GM21737 (cell line): ENCODE measurements at regions not wholly inside any gene's neighbourhood (a gene's known extent, or its start where the extent isn't known, plus 50 kb on each side); places are given as distances from the start of the nearest gene placed in this dataset.
"Not testable (repeated sequence)": the region's sequence is repeated elsewhere in the genome, so short reads cannot be mapped to it uniquely, and the experiment has no call there.

ENCODE experiments used
- ATAC-seq: cut with Tn5 transposase; IDR thresholded peaks from one replicate; pipeline ENCODE4 v1.9.1; 2021; ENCODE audit warnings: mild to moderate bottlenecking, moderate library complexity; ENCODE audit not compliant: unreplicated experiment

GRCh38 chr2:75833386-75833785, 122.7 kb upstream of the GCFC2 start:
- ATAC-seq = no peak

DNA sequence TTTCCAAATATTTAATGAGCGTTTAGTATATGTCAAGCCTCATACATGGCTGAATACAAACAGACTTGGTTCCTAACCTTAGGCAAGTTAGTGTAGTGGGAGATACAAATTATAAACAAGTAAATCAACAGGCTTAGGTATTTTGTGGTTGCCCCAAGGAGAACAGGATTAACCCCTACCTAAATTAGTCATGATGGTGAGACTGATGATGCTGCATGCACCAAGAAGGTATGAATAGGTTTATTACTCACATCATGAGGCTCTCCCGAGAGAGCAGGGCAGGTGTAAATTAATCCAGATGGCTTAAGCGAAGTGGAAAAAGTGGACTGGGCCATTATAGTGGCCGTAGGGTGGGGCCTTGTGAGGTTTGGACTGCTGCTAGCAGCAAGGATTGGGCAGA, 118.1 kb upstream of the GCFC2 start:
- no peak for ATAC-seq

GRCh38 chr2:75823515-75823914, 112.8 kb upstream of the GCFC2 start:
- not testable (repeated sequence) for ATAC-seq

DNA sequence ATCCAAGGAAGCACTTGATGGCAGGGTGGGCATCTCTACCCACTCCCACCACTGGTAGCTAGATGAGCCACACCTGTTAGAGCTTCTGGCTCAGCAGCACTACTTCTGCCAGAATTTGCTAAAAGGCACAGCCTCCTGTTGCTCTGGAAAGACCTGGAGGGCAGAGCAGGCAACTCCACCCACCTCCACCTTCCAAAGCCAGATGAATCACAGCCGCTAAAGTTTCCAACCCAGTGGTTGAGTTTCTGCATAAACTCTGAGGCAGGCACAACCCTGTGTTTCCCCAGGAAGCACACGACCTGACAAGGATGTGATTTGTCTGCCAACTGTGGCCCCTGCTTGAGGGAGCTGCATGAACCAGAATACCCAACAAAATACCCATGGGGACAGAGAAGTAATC, 111.6 kb upstream of the GCFC2 start:
- ATAC-seq = no peak

DNA sequence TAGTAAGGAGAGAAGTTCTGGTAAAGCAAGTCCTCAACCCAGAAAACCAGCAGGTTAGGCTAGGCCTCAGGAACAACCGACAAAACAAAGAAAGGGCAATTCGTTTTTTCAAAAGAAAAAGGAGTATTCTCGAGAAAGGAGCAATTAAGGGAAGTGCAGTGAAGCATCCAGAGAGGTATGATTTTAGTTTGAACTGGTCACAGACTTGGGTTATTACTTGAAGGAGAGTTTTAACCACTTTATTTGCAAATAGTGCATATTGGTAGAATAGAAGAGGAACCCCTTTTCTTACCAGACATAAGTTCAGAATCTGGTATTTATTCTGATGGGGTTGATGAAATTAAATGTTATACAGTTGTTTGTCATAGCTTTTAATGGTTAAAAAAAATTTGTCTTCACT, 110.0 kb upstream of the GCFC2 start:
- ATAC-seq = no peak

DNA sequence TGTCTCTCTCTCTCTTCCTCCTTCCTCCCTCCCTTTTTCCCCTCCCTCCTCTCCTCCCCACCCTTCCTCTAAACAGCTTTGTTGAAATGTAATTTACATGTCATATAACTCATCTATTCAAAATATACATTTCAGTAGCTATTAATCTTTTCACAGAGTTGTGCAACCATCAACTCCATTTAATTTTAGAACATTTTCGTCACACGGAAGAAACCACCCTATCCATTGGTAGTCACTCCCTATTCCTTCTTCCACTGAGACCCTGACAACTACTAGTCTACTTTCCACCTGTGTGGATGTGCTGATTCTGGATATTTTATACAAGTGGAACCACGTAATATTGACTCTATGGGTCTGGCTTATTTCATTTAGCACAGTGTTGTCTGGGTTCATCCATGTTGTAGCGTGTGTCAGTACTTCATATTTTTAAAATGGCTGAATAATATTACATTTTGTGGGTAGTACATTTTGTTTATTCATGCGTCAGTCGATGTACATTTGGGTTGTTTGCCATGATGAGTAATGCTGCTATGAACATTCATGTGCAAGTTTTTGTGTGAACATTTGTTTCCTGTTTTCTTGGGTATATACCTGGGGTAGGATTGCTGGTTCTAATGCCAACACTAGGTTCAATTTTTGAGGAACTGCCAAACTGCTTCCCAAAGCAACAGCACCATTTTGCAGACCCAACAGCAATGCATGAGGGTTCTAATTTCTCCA, 100.1 kb upstream of the GCFC2 start:
- ATAC-seq = no peak

DNA sequence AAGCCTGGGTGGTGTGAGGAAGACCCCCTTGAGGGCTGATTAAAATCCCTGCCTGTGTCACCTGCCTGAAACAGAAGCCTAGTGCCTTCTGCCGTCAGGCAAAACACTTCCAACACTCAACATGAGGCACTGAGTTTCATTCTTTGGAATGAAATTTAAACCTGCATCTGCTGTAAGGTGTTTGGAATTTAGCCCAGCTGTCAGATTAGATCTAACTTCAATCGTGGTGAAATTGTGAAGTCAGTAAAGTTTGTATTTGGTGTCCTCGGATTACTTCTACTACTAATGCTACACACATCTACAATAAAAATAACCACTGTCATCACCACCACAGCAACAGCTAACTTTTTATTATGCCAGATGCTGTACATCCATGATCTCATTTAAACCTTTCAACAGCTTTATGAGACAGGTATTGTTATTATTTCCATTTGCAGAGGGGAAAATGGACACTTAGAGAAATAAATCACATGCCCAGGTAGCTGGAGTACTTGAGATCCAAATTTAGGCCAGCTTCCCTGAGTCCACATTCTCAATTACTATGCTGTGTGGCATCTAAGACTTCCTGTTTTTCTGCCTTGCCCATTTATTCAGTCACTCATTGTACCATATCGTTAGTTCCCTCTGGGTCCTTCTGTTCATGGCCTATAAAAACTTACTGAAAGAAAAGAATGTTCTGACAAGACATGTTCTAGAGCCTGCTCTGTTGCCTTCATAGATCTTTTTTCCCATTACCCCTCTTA, 98.2 kb upstream of the GCFC2 start:
- ATAC-seq = no peak

- ATAC-seq = no peak
Measured at GRCh38 chr2:75807992-75808391, 97.3 kb upstream of the GCFC2 start.

GRCh38 chr2:75801234-75801982, 90.7 kb upstream of the GCFC2 start:
- ATAC-seq = peak; percentile 48

- ATAC-seq = peak; percentile 63
Measured at GRCh38 chr2:75800456-75800855, 89.7 kb upstream of the GCFC2 start.

GRCh38 chr2:75799859-75800258, 89.1 kb upstream of the GCFC2 start:
- peak; percentile 28 for ATAC-seq

- ATAC-seq = no peak
Measured at GRCh38 chr2:75798569-75798968, 87.9 kb upstream of the GCFC2 start.

DNA sequence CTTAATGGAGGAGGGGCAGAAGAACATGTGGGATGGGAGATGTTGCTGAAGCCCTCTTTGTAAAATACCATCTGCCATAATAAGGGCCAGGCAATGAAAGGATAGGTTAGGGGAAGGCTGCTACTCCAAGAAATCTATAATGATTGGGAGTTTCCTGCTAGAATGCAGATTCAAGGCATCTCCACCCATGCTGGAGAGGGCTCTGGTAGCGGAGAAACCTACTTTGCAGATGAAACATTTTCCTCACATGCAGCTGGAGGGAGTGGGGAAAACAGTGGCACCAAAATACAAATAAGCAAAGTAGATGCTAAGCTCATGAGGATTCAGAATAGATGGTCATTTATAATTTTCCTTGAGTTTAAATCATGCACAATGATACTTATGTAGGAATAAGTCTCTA, 82.3 kb upstream of the GCFC2 start:
- ATAC-seq = no peak

DNA sequence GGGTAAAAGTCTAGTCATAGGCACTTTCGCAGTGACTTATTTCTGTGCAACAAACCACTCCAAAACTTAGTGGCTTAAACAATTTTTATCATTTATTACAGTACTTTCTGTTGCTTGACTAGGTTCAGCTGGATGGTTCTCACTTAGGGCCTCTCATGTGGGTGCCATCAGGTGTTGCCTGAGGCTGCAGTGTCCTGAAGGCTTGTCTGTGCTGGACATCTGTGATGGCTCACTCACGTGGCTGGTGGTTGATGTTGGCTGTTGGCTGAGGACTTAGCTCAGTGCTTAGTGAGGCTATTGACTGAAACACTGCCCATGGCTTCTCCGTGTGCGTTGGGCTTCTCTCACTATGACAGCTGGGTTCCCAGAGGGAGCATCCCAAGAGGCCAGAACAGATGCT, 81.4 kb upstream of the GCFC2 start:
- ATAC-seq = no peak

DNA sequence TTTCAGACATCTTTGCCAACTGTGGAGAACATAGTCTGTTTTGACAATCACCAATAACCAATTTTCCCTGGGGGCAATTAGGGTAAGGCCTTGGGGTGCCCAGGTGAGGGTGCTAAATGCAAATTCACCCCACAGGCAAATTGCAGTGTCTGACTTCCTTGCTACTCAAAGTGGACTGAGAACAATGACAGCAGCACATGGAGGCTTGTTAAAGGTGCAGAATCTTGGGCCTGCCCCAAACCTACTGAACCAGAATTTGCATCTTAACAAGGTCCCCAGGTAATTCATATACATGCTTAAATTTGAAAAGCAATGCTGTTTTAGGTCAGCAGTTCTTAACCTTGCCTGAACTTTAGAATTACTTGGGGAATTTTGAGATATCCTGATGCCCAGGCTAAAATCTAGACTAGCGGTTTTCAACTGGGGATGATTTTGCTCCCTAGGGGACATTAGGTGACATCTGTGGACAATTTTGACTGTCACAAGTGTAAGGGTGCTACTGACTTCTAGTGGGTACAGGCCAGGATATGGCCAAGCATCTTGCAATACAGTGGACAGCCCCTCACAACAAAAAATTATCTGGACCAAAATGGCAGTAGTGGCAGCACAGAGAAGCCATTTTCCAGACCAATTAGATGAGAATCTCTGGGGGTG, 80.2 kb upstream of the GCFC2 start:
- ATAC-seq = no peak

DNA sequence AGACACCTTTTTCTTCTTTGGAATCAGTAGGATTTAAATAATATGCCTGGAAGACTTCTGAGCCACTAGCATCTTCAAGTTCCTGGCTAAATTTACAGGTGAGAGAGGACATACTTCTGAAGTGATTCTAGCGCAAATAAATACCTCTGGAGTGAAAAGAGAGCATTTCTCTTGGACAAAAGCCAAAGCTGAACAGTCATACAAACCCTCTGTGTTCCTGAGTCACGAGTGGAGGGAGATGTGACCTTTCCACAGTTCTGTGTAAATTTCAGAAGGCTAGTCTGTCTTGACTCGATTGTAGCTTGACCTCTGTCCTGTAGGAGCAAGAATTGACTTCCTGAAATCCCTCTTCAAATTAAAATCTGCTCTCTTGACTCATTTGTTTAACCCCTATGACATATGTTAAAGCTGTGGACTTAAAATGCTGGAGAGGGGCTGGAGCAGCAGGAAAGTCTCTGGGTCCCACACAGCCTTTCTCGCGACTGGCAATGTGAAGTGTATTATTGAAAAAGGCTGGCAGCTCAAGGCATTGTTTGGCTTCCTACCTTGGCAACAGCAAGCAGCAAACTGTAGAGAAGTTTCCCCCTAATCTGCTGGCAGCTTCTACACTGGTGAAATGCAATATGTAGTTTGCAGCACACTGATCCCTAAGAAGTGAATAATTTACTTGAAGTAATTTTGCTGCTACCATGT, 79.6 kb upstream of the GCFC2 start:
- no peak for ATAC-seq

GRCh38 chr2:75788902-75789301, 78.2 kb upstream of the GCFC2 start:
- ATAC-seq = no peak

DNA sequence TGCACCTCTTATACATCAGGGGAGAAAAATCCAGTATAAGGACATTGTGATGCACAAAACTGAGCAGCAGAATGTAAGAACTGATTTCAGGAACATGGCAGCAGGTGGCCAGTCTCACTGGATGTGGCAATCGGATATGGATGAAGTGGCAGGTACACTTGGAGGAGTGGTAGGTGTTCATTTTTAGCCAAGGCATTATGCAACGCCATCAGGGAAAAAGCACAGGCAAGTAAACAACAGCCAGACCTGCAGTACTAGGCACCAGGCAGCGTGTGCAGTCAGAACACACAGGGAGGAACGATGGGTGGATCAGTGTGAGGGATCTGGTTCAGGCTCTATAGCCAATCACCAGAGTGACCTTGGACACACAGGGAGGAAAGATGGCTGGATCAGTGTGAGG, 77.4 kb upstream of the GCFC2 start:
- no peak for ATAC-seq

DNA sequence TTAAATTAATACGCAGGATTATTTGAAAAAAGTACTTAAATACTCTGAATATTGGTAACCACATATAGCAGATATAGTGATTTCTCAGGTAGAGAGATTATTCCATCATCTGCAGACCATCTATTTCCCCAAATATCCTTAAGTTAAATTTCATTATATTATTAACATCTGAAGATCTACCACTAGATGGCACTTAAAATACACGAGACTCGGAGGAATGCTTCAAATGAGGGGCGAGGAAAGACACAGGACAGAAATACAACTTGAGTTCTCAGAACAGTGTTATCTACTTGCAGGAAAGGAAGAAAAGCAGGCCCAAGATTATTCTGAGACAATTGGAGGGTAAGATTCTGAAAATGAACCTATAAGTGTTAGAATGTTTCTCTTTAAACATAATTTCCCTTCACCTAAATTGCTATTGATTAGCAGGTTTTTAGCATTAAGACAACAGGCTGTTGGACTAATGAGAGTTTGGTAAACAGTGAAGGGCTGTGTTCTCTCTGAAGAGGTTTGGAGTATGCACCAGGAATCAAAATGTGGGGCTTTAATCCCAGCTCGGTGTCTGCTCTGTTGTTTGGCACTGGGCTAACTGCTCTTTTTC, 76.9 kb upstream of the GCFC2 start:
- ATAC-seq = no peak

- ATAC-seq = no peak
Measured at GRCh38 chr2:75775311-75775823, 64.7 kb upstream of the GCFC2 start.
